GM19463 (cell line): ENCODE measurements at regions not wholly inside any gene's neighbourhood (a gene's known extent, or its start where the extent isn't known, plus 50 kb on each side); places are given as distances from the start of the nearest gene placed in this dataset.
"Not testable (repeated sequence)": the region's sequence is repeated elsewhere in the genome, so short reads cannot be mapped to it uniquely, and the experiment has no call there.

ENCODE experiments used
- ATAC-seq: cut with Tn5 transposase; IDR thresholded peaks from one replicate; pipeline ENCODE4 v1.9.1; 2021; ENCODE audit warnings: mild to moderate bottlenecking, moderate library complexity; ENCODE audit not compliant: unreplicated experiment

GRCh38 chr7:52616552-52616951 lies 418.9 kb upstream of the POM121L12 start:
- no peak for ATAC-seq

- ATAC-seq: no peak
Measured at GRCh38 chr7:52615021-52615695, 420.3 kb upstream of the POM121L12 start.

- ATAC-seq: no peak
Measured at GRCh38 chr7:52609511-52609910, 425.9 kb upstream of the POM121L12 start.

GRCh38 chr7:52592698-52593097 lies 442.7 kb upstream of the POM121L12 start:
- ATAC-seq: no peak

GRCh38 chr7:52586704-52587103 lies 448.7 kb upstream of the POM121L12 start:
- ATAC-seq: no peak

GRCh38 chr7:52584041-52584440 lies 451.4 kb upstream of the POM121L12 start:
- ATAC-seq: no peak

GRCh38 chr7:52573141-52573540 lies 462.3 kb upstream of the POM121L12 start:
- ATAC-seq: not testable (repeated sequence)

- ATAC-seq: no peak
Measured at GRCh38 chr7:52571026-52571425, 464.4 kb upstream of the POM121L12 start.

- no peak for ATAC-seq
Measured at GRCh38 chr7:52569151-52569550, 466.3 kb upstream of the POM121L12 start.

GRCh38 chr7:52565974-52566373 lies 469.5 kb upstream of the POM121L12 start:
- no peak for ATAC-seq

- ATAC-seq: no peak
Measured at GRCh38 chr7:52555805-52556204, 479.6 kb upstream of the POM121L12 start.

GRCh38 chr7:52547308-52547910 lies 488.0 kb upstream of the POM121L12 start:
- ATAC-seq: no peak

- not testable (repeated sequence) for ATAC-seq
Measured at GRCh38 chr7:52541198-52541765, 494.2 kb upstream of the POM121L12 start.

- no peak for ATAC-seq
Measured at GRCh38 chr7:52540041-52540440, 495.4 kb upstream of the POM121L12 start.

- no peak for ATAC-seq
Measured at GRCh38 chr7:52539414-52539813, 496.0 kb upstream of the POM121L12 start.

GRCh38 chr7:52537051-52537450 lies 498.4 kb upstream of the POM121L12 start:
- ATAC-seq: no peak

- ATAC-seq: no peak
Measured at GRCh38 chr7:52525772-52526341, 509.6 kb upstream of the POM121L12 start.

GRCh38 chr7:52518869-52519268 lies 516.6 kb upstream of the POM121L12 start:
- ATAC-seq: no peak

- no peak for ATAC-seq
Measured at GRCh38 chr7:52512656-52513055, 522.8 kb upstream of the POM121L12 start.

- ATAC-seq: no peak
Measured at GRCh38 chr7:52507546-52508255, 527.7 kb upstream of the POM121L12 start.

- ATAC-seq: no peak
Measured at GRCh38 chr7:52506325-52506724, 529.1 kb upstream of the POM121L12 start.
